ENCODE measurements at regions not wholly inside any gene's neighbourhood (a gene's known extent, or its start where the extent isn't known, plus 50 kb on each side); places are given as distances from the start of the nearest gene placed in this dataset.

DNA sequence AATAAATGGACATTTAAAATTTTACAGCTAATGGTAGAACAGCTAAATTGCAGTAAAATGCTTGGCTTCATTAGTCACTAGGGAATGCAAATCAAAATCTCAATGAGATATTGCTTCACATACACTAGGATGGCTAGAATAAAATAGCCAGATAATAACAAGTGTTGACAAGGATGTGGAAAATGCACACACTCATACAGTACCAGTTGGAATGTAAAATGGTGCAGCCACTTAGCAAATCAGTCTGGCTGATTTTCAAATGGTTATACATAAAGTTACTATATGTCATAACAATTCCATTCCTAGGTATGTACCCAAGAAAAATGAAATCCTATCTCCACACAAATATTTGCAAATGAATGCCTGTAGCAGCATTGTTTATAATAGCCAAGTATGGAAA, 452.1 kb downstream of the HDGFL1 start:
- DNase-seq (ENCODE audit: low spot score) = no peak

DNA sequence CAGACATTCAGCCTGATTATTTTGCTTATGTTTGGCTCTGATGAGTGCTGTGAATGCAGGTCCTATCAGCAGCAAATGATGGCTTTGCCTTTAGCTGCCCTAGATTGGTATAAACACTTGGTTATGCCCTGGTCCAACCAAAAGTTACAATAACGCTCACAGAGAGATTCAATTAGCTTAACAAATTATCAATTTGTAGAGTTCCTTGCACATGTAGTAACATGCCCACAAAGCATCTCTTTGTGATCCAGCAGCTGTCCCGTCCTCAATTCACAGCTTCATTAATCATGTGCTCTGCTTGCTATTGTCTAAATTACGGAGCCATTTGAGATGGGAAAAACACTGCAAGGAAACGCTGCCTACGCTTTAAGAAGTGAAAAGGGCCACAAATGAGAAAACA, 457.9 kb downstream of the HDGFL1 start:
- DNase-seq (ENCODE audit: low spot score) = no peak

GRCh38 chr6:23031986-23032385, 462.6 kb downstream of the HDGFL1 start:
- no peak for DNase-seq (ENCODE audit: low spot score)

DNA sequence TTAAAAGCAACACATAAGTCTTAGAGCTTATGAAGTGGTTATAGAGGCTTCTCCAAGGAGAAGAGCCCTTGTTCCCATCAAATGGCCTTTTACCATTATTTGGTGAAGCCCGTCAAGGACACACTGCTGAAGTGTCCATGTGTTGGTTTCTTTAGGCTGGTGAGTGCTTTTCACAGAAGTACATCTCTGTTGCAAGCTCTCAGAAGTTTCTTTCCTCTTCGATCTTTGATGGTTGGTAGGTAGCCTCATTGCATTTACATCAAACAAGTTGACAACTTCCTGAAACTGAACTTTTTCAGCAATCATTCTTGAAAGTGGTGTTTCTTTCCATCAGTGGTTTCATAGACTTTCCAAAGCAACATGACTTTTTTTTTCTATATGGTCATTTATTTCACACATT, 465.6 kb downstream of the HDGFL1 start:
- DNase-seq (ENCODE audit: low spot score) = no peak

- no peak for DNase-seq (ENCODE audit: low spot score)
Observed at GRCh38 chr6:23036406-23036983, 467.1 kb downstream of the HDGFL1 start.

DNA sequence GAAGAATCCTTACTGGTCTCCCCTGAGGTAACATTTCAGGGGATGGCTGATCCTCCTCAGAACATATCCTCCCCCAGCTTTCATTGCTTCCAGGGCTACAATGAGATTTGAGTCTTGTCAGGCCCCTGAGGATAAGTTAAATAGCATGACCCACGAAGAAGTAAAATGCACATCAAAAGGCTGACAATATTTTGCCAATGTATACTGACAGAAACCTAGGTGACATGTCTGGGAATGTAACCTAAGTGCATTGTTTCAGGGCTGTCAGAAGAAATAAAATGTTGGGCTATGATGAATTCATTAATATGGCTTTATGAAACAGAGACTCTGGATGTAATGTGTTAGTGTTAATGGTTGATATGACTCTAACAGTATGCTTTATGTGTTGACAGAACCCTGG, 471.5 kb downstream of the HDGFL1 start:
- DNase-seq (ENCODE audit: low spot score) = no peak

DNA sequence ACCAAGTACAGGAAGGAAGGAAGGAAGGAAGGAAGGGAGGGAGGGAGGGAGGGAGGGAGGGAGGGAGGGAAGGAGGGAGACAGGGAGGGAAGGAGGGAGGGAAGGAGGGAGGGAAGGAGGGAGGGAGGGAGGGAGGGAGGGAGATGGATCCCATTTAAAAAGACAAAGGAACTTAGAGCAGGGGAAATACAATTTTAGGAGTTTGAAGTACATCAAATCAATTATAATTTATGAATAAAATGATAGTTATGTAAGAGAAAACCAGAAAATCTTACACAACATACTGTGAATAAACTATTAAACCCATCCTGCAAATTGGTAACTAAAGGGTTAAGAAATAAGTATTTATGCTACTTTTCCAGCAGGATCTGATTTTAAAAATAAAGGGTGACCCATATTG, 475.9 kb downstream of the HDGFL1 start:
- no peak for DNase-seq (ENCODE audit: low spot score)

DNA sequence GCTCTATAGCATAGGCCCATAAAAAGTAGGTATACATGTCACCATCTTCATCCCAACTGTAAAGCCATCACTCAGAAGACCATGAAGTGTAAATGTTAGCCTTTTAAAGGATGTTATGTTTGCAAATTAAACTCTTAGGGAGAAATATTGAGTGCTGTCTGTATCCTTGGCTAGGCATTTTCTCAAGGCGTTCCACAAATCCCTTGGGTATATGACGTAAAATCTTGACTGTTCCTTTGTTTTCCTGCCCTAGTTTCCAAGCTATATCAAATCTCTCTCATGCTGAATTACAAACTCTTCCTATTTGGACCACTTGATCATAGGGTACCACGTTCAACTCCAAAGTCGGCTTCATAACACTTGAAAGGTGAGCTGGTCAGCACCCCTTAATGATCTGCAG, 486.2 kb downstream of the HDGFL1 start:
- no peak for DNase-seq (ENCODE audit: low spot score)

- DNase-seq (ENCODE audit: low spot score) = no peak
Observed at GRCh38 chr6:23073821-23074220, 504.5 kb downstream of the HDGFL1 start.

GRCh38 chr6:23077772-23078171, 508.4 kb downstream of the HDGFL1 start:
- no peak for DNase-seq (ENCODE audit: low spot score)

GRCh38 chr6:23081701-23082100, 512.3 kb downstream of the HDGFL1 start:
- no peak for DNase-seq (ENCODE audit: low spot score)

DNA sequence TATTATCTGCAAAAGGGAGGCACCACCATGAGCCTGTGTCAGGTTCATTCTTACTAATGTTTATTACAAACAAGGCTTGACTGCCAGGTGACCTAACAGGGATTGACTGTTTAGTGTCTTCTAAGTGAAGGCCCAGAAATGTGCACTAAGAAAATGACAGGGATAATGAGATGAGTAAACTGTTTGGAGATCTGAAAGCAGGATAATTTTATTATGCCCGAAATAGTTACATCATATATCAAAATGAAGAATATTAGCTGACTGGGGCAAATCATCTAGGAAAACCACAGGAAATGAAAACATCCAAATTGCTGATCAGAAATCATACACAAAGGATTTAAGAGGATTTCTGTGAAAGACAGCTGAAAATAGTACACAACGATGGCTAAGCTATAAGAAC, 516.7 kb downstream of the HDGFL1 start:
- no peak for DNase-seq (ENCODE audit: low spot score)

DNA sequence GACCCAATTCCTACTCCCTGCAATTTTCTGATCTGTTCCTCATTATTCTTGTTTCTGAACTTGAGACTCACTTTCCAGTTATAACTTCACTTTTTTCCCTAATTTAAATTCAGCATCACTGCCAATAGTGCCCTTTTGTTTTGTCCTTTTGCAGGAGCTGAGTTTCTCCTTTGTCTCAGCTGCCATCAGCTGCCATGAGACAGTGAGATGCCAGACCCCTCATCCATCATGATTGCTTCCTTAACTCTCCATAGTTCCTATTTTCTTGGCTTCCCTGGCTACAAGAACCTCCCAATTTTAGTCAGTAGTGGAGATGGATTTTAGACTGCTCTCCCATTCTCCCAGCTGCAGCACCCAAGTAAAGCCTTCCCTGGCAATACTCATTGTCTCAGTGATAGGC, 518.1 kb downstream of the HDGFL1 start:
- no peak for DNase-seq (ENCODE audit: low spot score)

DNA sequence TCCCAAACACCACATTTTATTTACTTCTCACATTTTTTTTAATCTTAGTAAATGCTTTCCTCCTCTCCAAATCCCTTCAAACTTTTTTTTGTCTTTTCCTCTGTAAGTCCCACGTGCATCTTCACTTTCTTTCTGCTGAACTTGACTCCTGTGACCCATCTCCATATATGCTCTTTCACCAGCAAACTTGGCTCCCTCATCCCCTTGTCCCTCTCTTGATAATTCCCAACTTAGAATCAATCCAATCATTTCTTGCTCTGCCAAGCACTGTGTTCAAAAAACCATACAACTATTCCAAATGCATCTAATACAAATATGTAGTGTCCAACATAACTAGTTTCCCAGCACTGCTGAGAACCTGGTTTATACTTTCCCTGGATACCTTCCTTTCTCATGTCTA, 519.4 kb downstream of the HDGFL1 start:
- no peak for DNase-seq (ENCODE audit: low spot score)

- no peak for DNase-seq (ENCODE audit: low spot score)
Observed at GRCh38 chr6:23089981-23090380, 520.6 kb downstream of the HDGFL1 start.

DNA sequence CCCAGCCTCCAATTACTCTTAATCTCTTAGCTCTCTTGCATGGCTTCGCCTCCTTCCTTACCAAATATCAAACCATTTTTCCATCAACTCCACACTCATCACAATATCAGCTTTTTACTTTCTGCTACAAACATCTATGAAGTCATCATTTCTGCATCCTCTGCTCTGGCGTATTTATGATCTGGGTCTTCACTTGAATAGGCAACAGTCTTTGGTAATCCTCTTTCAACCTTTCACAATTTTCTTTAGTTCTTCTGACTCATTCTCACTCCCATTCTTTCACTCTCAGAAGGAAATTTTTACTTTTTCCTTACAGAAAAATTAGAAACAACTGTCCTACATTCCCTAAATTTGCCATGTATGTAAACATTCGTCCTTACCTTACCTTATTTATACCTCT, 522.4 kb downstream of the HDGFL1 start:
- DNase-seq (ENCODE audit: low spot score) = no peak

DNA sequence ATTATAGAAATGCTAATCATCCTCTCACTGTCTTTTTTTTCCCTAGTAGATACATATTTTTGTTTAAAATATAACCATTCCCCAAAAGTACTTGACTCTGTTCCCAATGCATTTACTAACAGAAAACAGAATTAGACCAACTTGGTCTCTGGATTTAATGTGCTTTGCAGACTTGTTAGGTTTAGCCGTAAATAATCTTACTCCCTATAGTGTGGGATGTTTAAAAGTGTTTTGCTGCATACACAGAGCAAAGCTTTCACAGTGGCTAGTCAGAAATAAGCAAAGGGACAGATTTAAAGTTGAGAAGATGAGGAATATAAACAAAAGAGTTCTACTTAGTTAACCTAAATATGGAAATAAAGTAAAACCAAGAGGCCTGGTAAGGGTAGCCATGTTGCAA, 527.5 kb downstream of the HDGFL1 start:
- DNase-seq (ENCODE audit: low spot score) = no peak

DNA sequence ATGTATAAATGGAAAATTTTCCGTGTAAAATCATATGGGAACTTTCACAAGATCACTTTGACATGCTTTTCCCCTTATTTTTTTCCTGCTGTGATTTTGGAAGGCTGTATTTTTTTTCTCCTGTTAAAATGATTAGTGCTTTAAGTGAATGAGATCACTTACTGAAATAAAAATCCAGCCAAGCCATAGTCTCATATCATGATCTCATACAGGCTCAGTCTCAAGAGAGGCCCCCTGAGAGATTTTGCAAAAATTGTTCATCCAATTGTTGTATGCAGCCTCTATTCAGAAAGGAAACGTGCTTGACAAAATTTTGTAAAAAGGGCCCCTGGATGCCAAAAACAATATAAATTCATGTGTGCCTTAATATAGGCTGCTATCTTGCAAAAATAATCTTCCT, 528.2 kb downstream of the HDGFL1 start:
- DNase-seq (ENCODE audit: low spot score) = no peak

GRCh38 chr6:23106951-23107350, 537.6 kb downstream of the HDGFL1 start:
- peak; percentile 1 for DNase-seq (ENCODE audit: low spot score)

- peak; percentile 17 for DNase-seq (ENCODE audit: low spot score)
Observed at GRCh38 chr6:23111984-23112383, 542.6 kb downstream of the HDGFL1 start.

DNA sequence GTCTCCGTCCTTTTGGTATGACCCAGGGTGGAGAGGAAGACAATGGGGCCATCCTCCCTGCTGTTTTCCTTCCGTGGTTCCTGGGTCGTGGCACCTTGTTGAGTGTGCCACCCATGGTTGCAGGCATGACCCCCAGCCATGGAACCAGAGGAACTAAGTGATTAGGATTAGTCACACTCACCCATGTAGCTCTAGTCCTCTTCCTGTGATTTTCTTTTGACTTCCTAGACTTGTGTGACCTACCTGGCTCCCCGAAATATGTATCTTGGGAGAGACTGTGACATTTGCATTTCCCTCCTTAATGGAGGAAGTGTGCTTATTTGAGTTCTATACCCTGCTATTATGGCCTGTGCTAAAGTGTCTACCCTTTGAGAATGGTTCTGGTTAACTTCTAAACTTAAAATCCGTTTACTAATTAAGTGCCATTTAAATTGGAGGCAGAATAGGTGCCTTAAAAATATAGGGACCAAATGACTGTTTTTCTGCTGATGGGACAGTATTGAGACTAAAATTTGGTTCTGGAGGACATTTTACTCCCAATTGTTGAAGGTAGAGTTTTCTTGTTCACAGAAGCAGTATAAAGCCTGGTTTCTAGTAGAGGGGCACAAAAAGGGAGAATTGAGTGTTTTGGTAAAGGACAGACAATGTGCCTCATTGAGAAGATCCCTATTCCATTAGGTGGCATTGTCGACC, 545.6 kb downstream of the HDGFL1 start:
- no peak for DNase-seq (ENCODE audit: low spot score)

GRCh38 chr6:23137611-23138010, 568.2 kb downstream of the HDGFL1 start:
- DNase-seq (ENCODE audit: low spot score) = peak; percentile 3

DNA sequence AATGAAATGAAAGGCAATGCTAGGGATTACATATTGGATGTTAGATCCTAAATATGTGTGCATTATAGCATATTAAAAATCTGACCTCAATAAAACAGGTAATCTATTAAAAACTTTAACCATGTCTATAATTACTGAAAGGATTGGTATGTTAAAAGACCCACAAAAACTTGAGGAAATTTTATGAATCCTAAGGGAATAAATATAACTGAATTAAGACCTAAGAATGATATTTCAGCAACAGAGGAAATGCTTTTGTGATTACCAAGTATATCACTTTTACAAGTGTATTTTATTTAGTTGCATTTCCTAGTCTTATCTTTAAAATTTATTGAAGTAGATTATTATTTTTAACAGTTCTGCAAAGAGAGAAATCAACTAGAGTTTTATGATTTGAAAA, 571.5 kb downstream of the HDGFL1 start:
- DNase-seq (ENCODE audit: low spot score) = no peak

DNA sequence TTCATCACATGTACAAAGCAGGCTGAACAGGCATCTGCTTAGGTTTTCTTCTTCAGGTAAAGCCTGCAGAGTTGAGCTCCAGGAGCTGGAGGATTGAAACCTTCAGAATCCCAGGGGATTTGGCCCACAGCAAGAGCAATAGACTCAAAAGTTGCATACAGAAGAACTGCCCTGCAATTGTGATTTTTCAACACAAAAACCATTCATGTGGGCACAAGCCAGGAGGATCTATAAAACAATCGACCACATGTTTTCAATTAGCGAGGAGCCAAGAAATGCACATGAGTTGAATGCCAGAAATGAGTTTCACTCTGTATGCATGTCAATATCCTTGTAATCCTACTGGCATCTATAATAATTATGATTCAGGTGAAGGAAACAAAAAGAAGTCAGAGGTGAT, 576.4 kb downstream of the HDGFL1 start:
- no peak for DNase-seq (ENCODE audit: low spot score)
